K562 (cell line): ENCODE measurements at regions not wholly inside any gene's neighbourhood (a gene's known extent, or its start where the extent isn't known, plus 50 kb on each side); places are given as distances from the start of the nearest gene placed in this dataset.

Experiments
- ATAC-seq: fragments of 200-7000 bp; cut with Tn5 transposase; 3 replicates; pipeline ENCODE4 v1.9.1; 2020; ENCODE audit warnings: moderate library complexity
- BruUV-seq: library from RNA; stranded (reverse); fragments of 400-500 nt; replicated peaks from 2 replicates; lab custom pipeline; 2021; lab: Mats Ljungman, UMichigan
- CTCF ChIA-PET: fragments of 300-600 bp; formaldehyde crosslinking; extraction: SDS; loops from one replicate; lab custom pipeline; 2021; ENCODE audit warnings: low intra/inter-chr PET ratio; lab: Yijun Ruan, JAX
- POLR2A ChIA-PET: fragments of 300-600, 350-650 bp; sonication (Branson Sonifier 250); formaldehyde crosslinking; extraction: SDS; loops from one replicate; lab custom pipeline; 2021; ENCODE audit warnings: antibody characterized with exemption, inconsistent platforms; lab: Yijun Ruan, JAX
- DNase-seq, 4 experiments: peaks; one replicate each; pipeline versions ENCODE4 v3.0.0 to v3.0.0-alpha.2; 2011 to 2018; ENCODE audit warnings: low spot score in 3 of 4, mixed read lengths in 3 of 4; ENCODE audit errors: extremely low read depth in 1 of 4
- FAIRE-seq: peaks from 2 replicates; lab custom pipeline; 2011; peaks lifted over from hg19 to GRCh38; lab: Jason Lieb, UNC
- H2AFZ ChIP-seq: 2 replicates; pipeline ENCODE4 v1.6.0; 2011; ENCODE audit warnings: low read depth, low read length, control low read depth, inconsistent platforms
- H3K27ac ChIP-seq: fragments of 200-600 bp; 3 replicates; pipeline ENCODE4 v1.8.0; 2011; ENCODE audit warnings: low read depth, mild to moderate bottlenecking, control low read depth, inconsistent platforms, low read length, moderate library complexity, mixed read lengths; ENCODE audit errors: extremely low read depth
- H3K27me3 ChIP-seq, 2 experiments: fragments of 300-600 bp in 1 of 2; 2 replicates in 1 of 2; 3 replicates in 1 of 2; pipeline versions ENCODE4 v1.6.0 to v1.8.0; 2011; ENCODE audit warnings: inconsistent platforms in 2 of 2, low read length in 2 of 2, mild to moderate bottlenecking in 1 of 2, mixed read lengths in 1 of 2, moderate library complexity in 1 of 2; ENCODE audit not compliant: control insufficient read depth in 2 of 2, insufficient read depth in 2 of 2
- H3K36me3 ChIP-seq: fragments of 300-600 bp; 3 replicates; pipeline ENCODE4 v1.8.0; 2011; ENCODE audit warnings: mild to moderate bottlenecking, low read length, inconsistent platforms; ENCODE audit not compliant: control insufficient read depth, insufficient read depth
- H3K4me1 ChIP-seq, 2 experiments: fragments of 200-600 bp in 1 of 2; replicated peaks in 1 of 2; 2 replicates in 1 of 2; 3 replicates in 1 of 2; pipeline versions ENCODE4 v1.5.1 to v1.8.0; 2011; ENCODE audit warnings: inconsistent platforms in 2 of 2, low read length in 2 of 2, mild to moderate bottlenecking in 1 of 2, mixed read lengths in 1 of 2, moderate library complexity in 1 of 2; ENCODE audit not compliant: control insufficient read depth in 2 of 2, insufficient read depth in 2 of 2
- H3K4me2 ChIP-seq: 2 replicates; pipeline ENCODE4 v1.6.1; 2011; ENCODE audit warnings: low read length, control low read depth, inconsistent platforms, mixed read lengths; ENCODE audit not compliant: insufficient read depth
- H3K4me3 ChIP-seq: fragments of 200-600 bp; sonication (generic), shearing (Covaris generic); 2 replicates; pipeline ENCODE4 v1.5.1; 2016; ENCODE audit warnings: control low read depth, inconsistent platforms
- H3K79me2 ChIP-seq: fragments of 200-600 bp; 3 replicates; pipeline ENCODE4 v1.8.0; 2011; ENCODE audit warnings: low read length, inconsistent platforms; ENCODE audit not compliant: control insufficient read depth, insufficient read depth
- H3K9ac ChIP-seq, 2 experiments: 2 replicates each; pipeline versions ENCODE4 v1.6.0 to v1.6.1; 2011; ENCODE audit warnings: low read depth in 2 of 2, low read length in 2 of 2, control low read depth in 1 of 2, inconsistent platforms in 1 of 2, mild to moderate bottlenecking in 1 of 2, mixed read lengths in 1 of 2; ENCODE audit not compliant: insufficient read depth in 1 of 2
- H3K9me1 ChIP-seq: one replicate; pipeline ENCODE4 v1.6.0; 2011; ENCODE audit warnings: inconsistent platforms, mild to moderate bottlenecking, low read length, moderate library complexity; ENCODE audit not compliant: control insufficient read depth, insufficient read depth
- H3K9me3 ChIP-seq: replicated peaks from 2 replicates; pipeline ENCODE4 v1.5.1; 2011; ENCODE audit warnings: low read depth, low read length, inconsistent platforms; ENCODE audit not compliant: control insufficient read depth, insufficient read depth
- H4K20me1 ChIP-seq: replicated peaks from 2 replicates; pipeline ENCODE4 v1.6.1; 2011; ENCODE audit warnings: low read length, inconsistent platforms, mixed read lengths; ENCODE audit not compliant: control insufficient read depth, insufficient read depth
- BRCA1 ChIP-seq, 2 experiments: fragments of 450-650 bp in 1 of 2; sonication (generic) in 1 of 2; formaldehyde crosslinking in 1 of 2; IDR thresholded peaks; 2 replicates each; pipeline versions ENCODE4 v1.5.0 to v1.6.1; 2017 to 2020; ENCODE audit warnings: mild to moderate bottlenecking in 1 of 2, missing genetic modification reagents in 1 of 2
- BRF1 ChIP-seq: IDR thresholded peaks from 3 replicates; pipeline ENCODE4 v1.6.1; 2011; ENCODE audit warnings: borderline replicate concordance, mild to moderate bottlenecking; ENCODE audit not compliant: insufficient read length; ENCODE audit errors: extremely low read depth
- HNRNPUL1 ChIP-seq: fragments of 200-400 bp; formaldehyde crosslinking; IDR thresholded peaks from 2 replicates; pipeline ENCODE4 v1.6.1; 2017; ENCODE audit warnings: low read length
- MTF1 ChIP-seq: fragments of 250-450 bp; sonication (Bioruptor Pico); IDR thresholded peaks from 2 replicates; pipeline ENCODE4 v1.9.0; 2021; ENCODE audit warnings: moderate library complexity, mild to moderate bottlenecking, inconsistent platforms, borderline replicate concordance
- NR2C2 ChIP-seq, 2 experiments: fragments of 200-800 bp in 1 of 2; sonication (Bioruptor generic) in 1 of 2; sonication (generic) in 1 of 2; formaldehyde crosslinking in 1 of 2; IDR thresholded peaks; 2 replicates each; pipeline versions ENCODE4 v1.6.1 to v1.8.0; 2016 to 2022; ENCODE audit warnings: mild to moderate bottlenecking in 1 of 2, missing compliant biosample characterization in 1 of 2, missing genetic modification characterization in 1 of 2, missing genetic modification reagents in 1 of 2
- TGIF2 ChIP-seq: sonication (generic); formaldehyde crosslinking; IDR thresholded peaks from 2 replicates; pipeline ENCODE4 v1.8.1; 2022; ENCODE audit warnings: mild to moderate bottlenecking, missing genetic modification reagents, moderate library complexity
- ZKSCAN8 ChIP-seq: fragments of 200-800 bp; sonication (Bioruptor generic); IDR thresholded peaks from 2 replicates; pipeline ENCODE4 v1.6.1; 2016; ENCODE audit warnings: missing genetic modification characterization, missing compliant biosample characterization
- WGBS: fragments of 100-300 bp; shearing (Covaris generic); methylation state at CpG from one replicate; pipeline ENCODE4 v1.1.6; 2016; ENCODE audit warnings: low coverage, mixed read lengths; ENCODE audit not compliant: insufficient coverage; ENCODE audit errors: missing lambda C conversion rate; 5-methylcytosine and 5-hydroxymethylcytosine counted together
- in situ Hi-C: fragments of 300-500 bp; cut with MboI; formaldehyde crosslinking; loops from 4 replicates; pipeline ENCODE4 v1.15.0; 2018; ENCODE audit warnings: inconsistent platforms, mixed read lengths
- intact Hi-C: fragments of 100-400 bp; cut with micrococcal nuclease; formaldehyde crosslinking; loops from 2 replicates; pipeline ENCODE4 v1.14.2; 2022
- TF ChIP-seq, protein P1 (sequence below): fragments of 450-650 bp; formaldehyde crosslinking; IDR thresholded peaks from 2 replicates; pipeline ENCODE4 v1.4.0; 2022; ENCODE audit warnings: missing genetic modification characterization
- TF ChIP-seq, protein P2 (sequence below): fragments of 250-450 bp; sonication (Bioruptor Pico); IDR thresholded peaks from 2 replicates; pipeline ENCODE4 v1.5.0; 2021; ENCODE audit warnings: mild to moderate bottlenecking, borderline replicate concordance
- TF ChIP-seq, protein P3 (sequence below): sonication (generic); formaldehyde crosslinking; IDR thresholded peaks from 2 replicates; pipeline ENCODE4 v1.8.1; 2023; ENCODE audit warnings: mild to moderate bottlenecking, missing genetic modification reagents

DNA sequence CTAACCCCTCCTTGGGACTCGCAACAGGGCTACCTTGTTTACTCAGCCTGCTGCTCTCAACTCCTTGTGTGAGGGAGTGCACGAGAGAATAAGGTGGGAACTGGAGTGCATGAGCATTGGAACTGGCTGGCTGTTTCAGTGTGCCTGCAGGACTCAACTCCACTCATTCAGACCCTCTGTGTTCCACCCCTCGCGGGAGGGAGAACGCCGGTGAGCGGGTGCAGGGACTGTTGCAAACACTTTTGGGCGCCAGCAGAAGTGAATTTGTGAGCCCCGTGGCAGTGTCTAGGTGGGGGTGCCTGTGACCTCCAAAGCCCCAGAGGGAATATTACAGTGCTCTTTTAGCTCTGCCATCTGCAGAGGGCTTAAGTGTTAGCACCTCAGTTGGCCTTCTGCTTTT, 1978.3 kb upstream of the PIK3C3 start (continued):
- TF ChIP-seq, protein P1, sequence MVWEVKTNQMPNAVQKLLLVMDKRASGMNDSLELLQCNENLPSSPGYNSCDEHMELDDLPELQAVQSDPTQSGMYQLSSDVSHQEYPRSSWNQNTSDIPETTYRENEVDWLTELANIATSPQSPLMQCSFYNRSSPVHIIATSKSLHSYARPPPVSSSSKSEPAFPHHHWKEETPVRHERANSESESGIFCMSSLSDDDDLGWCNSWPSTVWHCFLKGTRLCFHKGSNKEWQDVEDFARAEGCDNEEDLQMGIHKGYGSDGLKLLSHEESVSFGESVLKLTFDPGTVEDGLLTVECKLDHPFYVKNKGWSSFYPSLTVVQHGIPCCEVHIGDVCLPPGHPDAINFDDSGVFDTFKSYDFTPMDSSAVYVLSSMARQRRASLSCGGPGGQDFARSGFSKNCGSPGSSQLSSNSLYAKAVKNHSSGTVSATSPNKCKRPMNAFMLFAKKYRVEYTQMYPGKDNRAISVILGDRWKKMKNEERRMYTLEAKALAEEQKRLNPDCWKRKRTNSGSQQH (CRISPR knock-in tag) = no peak
- TF ChIP-seq ZKSCAN8 (CRISPR knock-in tag) = no peak

DNA sequence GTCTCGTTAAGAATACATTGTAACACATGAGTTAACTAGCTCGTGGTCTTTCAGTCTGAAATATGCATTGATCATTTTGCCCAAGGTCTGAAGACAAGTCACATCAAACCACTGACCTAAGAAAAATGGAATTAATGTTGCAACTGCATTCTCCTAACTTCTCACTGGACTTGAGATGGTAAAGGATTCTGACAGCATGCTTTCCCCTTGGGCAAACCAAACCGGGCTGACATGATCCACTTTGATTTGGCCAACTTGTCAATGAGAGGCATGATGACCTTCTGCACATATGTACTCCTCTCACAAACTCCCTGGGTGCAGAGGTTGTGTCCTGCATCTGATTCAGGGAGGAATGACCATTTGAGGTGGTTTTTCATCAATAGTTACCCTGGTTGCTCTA, 1982.5 kb upstream of the PIK3C3 start:
- H3K27me3 ChIP-seq = no peaks in the 10 kb centered on the region
- no peak for ATAC-seq
- in situ Hi-C loops = no loop called here

More for the DNA sequence above, 1982.5 kb upstream of the PIK3C3 start:
- Histone ChIP-seq H3K4me2 (no peak overlapping the region), H3K4me3 (no peak overlapping the region), H4K20me1 (no peaks in the 10 kb centered on the region), H3K27ac (no peak overlapping the region), H3K79me2 (no peaks in the 10 kb centered on the region), H3K36me3 (no peaks in the 10 kb centered on the region), H2AFZ (no peak overlapping the region), H3K9ac (no peak overlapping the region), H3K4me1 (no peaks in the 10 kb centered on the region), H3K9me1 (no peaks in the 10 kb centered on the region), H3K9me3 (no peaks in the 10 kb centered on the region)
- no TSS peak for BruUV-seq
- DNase-seq (no peak), FAIRE-seq (peak; percentile 57)
- ChIA-PET POLR2A (no interaction called here), CTCF (no interaction called here)
- intact Hi-C loops = loop anchor here (10.0 kb wide), 1 partner anchor 82 kb away; no protein-coding TSS in a partner anchor
- TF ChIP-seq, protein P2, sequence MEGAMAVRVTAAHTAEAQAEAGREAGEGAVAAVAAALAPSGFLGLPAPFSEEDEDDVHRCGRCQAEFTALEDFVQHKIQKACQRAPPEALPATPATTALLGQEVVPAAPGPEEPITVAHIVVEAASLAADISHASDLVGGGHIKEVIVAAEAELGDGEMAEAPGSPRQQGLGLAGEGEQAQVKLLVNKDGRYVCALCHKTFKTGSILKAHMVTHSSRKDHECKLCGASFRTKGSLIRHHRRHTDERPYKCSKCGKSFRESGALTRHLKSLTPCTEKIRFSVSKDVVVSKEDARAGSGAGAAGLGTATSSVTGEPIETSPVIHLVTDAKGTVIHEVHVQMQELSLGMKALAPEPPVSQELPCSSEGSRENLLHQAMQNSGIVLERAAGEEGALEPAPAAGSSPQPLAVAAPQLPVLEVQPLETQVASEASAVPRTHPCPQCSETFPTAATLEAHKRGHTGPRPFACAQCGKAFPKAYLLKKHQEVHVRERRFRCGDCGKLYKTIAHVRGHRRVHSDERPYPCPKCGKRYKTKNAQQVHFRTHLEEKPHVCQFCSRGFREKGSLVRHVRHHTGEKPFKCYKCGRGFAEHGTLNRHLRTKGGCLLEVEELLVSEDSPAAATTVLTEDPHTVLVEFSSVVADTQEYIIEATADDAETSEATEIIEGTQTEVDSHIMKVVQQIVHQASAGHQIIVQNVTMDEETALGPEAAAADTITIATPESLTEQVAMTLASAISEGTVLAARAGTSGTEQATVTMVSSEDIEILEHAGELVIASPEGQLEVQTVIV (CRISPR knock-in tag) = no peak
- TF ChIP-seq TGIF2 (CRISPR knock-in tag) (no peak), HNRNPUL1 (no peak), NR2C2 (CRISPR knock-in tag; IDR thresholded peaks at IDR 0.05) (no peak), NR2C2 (tag; IDR thresholded peaks at IDR 0.05) (no peak), BRF1 (no peak), MTF1 (CRISPR knock-in tag) (no peak), BRCA1 (IDR thresholded peaks at IDR 0.05) (no peak), BRCA1 (CRISPR knock-in tag; IDR thresholded peaks at IDR 0.05) (no peak)
- TF ChIP-seq, protein P3, sequence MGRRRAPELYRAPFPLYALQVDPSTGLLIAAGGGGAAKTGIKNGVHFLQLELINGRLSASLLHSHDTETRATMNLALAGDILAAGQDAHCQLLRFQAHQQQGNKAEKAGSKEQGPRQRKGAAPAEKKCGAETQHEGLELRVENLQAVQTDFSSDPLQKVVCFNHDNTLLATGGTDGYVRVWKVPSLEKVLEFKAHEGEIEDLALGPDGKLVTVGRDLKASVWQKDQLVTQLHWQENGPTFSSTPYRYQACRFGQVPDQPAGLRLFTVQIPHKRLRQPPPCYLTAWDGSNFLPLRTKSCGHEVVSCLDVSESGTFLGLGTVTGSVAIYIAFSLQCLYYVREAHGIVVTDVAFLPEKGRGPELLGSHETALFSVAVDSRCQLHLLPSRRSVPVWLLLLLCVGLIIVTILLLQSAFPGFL = no peak
- WGBS = 0% methylated on average over 3 of the region's 3 CpGs
